ENCODE measurements at regions not wholly inside any gene's neighbourhood (a gene's known extent, or its start where the extent isn't known, plus 50 kb on each side); places are given as distances from the start of the nearest gene placed in this dataset.

GRCh38 chr2:150538651-150539201 lies 51.3 kb upstream of the RND3 start:
- TF ChIP-seq EP300 (IDR thresholded peaks at IDR 0.05; ENCODE audit: borderline replicate concordance) (no peak), YY1 (IDR thresholded peaks at IDR 0.05; ENCODE audit: low read depth) (no peak), REST (IDR thresholded peaks at IDR 0.05; ENCODE audit: low read depth) (no peak), FOXM1 (IDR thresholded peaks at IDR 0.05; ENCODE audit: borderline replicate concordance, low read depth) (no peak), MAX (IDR thresholded peaks at IDR 0.05) (no peak), TAF1 (IDR thresholded peaks at IDR 0.05; ENCODE audit: low read depth) (no peak), CREB1 (IDR thresholded peaks at IDR 0.05; ENCODE audit: low read depth) (no peak), USF1 (IDR thresholded peaks at IDR 0.05) (no peak), NFIC (IDR thresholded peaks at IDR 0.05) (no peak), EGR1 (IDR thresholded peaks at IDR 0.05) (no peak), TEAD4 (IDR thresholded peaks at IDR 0.05) (no peak)
